Parathyroid adenoma (tissue), 2 donors: ENCODE measurements at regions not wholly inside any gene's neighbourhood (a gene's known extent, or its start where the extent isn't known, plus 50 kb on each side); places are given as distances from the start of the nearest gene placed in this dataset.

Experiments used
- H2AFZ ChIP-seq: fragments of 300-600 bp; sonication (generic); one replicate; pipeline ENCODE4 v1.7.0; 2017; ENCODE audit warnings: antibody characterized with exemption, mild to moderate bottlenecking
- H3K27ac ChIP-seq: fragments of 300-600 bp; sonication (generic); one replicate; pipeline ENCODE4 v1.7.0; 2017
- H3K27me3 ChIP-seq: fragments of 300-600 bp; sonication (generic); one replicate; pipeline ENCODE4 v1.7.0; 2017; ENCODE audit warnings: low read length; ENCODE audit not compliant: control insufficient read depth, insufficient read depth
- H3K36me3 ChIP-seq: fragments of 300-600 bp; sonication (generic); one replicate; pipeline ENCODE4 v1.7.0; 2017; ENCODE audit warnings: low read length; ENCODE audit not compliant: control insufficient read depth, insufficient read depth
- H3K4me1 ChIP-seq: fragments of 300-600 bp; sonication (generic); one replicate; pipeline ENCODE4 v1.7.0; 2017; ENCODE audit warnings: control low read depth
- H3K4me2 ChIP-seq: fragments of 300-600 bp; sonication (generic); one replicate; pipeline ENCODE4 v1.7.0; 2017; ENCODE audit warnings: low read length
- H3K4me3 ChIP-seq: fragments of 300-600 bp; sonication (generic); one replicate; pipeline ENCODE4 v1.7.0; 2017; ENCODE audit warnings: low read depth, low read length
- H3K79me2 ChIP-seq: fragments of 300-600 bp; sonication (generic); one replicate; pipeline ENCODE4 v1.7.0; 2017; ENCODE audit warnings: control low read depth
- H3K9ac ChIP-seq: fragments of 300-600 bp; sonication (generic); one replicate; pipeline ENCODE4 v1.7.0; 2017; ENCODE audit warnings: mild to moderate bottlenecking
- H3K9me3 ChIP-seq: fragments of 300-600 bp; sonication (generic); one replicate; pipeline ENCODE4 v1.7.0; 2017; ENCODE audit warnings: low read length; ENCODE audit not compliant: control insufficient read depth
- TF ChIP-seq, protein P1 (sequence below): fragments of 300-600 bp; sonication (generic); IDR thresholded peaks from one replicate; pipeline ENCODE4 v1.7.0; 2017; ENCODE audit warnings: antibody characterized with exemption, mild to moderate bottlenecking
- donor health status: primary hyperparathyroidism.

DNA sequence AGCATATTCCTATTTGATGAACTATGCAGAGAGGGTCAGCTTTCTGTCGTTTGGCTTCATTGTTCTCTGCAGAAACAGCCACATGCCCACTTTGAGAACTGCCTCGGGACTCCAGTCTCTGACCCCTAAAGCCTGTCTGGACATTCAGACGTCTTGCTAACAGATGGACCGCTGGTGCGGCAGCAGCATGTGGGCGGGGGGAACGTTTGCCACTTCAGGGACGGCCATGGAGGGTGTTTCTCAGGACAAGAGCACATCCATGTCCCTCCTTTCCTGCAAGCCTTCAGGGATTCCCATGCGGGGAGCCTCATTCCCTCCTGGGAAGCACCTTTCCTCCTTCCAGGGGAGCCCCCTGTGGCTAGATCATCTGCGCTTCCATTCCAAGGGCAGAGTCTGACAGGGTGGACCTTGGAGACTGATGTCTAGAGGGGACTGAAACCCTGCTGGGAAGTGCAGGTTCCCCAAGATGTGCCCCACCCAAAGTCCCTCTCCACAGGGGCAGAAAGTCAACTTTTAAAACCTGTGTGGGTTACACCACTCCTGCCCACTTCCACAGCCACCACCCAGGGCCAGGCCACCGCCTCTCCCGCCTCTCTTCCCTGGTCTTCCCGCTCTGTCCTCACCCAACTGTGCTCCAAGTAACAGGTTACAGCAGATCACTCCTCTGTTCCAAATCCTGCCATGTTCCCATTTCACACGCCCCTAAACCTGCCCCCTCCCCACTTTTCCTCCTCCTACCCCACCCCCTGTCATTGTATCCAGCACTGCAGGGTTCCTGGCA lies 94.8 kb upstream of the PMEPA1 start:
- TF ChIP-seq, protein P1, sequence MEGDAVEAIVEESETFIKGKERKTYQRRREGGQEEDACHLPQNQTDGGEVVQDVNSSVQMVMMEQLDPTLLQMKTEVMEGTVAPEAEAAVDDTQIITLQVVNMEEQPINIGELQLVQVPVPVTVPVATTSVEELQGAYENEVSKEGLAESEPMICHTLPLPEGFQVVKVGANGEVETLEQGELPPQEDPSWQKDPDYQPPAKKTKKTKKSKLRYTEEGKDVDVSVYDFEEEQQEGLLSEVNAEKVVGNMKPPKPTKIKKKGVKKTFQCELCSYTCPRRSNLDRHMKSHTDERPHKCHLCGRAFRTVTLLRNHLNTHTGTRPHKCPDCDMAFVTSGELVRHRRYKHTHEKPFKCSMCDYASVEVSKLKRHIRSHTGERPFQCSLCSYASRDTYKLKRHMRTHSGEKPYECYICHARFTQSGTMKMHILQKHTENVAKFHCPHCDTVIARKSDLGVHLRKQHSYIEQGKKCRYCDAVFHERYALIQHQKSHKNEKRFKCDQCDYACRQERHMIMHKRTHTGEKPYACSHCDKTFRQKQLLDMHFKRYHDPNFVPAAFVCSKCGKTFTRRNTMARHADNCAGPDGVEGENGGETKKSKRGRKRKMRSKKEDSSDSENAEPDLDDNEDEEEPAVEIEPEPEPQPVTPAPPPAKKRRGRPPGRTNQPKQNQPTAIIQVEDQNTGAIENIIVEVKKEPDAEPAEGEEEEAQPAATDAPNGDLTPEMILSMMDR, result no peak
- no peak overlapping the region for H2AFZ ChIP-seq
- H3K79me2 ChIP-seq, result no peaks in the 10 kb centered on the region
- no peaks in the 10 kb centered on the region for H3K27me3 ChIP-seq
- H3K27ac ChIP-seq, result no peak overlapping the region
- no peak overlapping the region for H3K4me2 ChIP-seq
- H3K4me3 ChIP-seq, result no peak overlapping the region
- no peaks in the 10 kb centered on the region for H3K4me1 ChIP-seq
- no peaks in the 10 kb centered on the region for H3K9me3 ChIP-seq
- H3K9ac ChIP-seq, result no peak overlapping the region
- H3K36me3 ChIP-seq, result no peaks in the 10 kb centered on the region

DNA sequence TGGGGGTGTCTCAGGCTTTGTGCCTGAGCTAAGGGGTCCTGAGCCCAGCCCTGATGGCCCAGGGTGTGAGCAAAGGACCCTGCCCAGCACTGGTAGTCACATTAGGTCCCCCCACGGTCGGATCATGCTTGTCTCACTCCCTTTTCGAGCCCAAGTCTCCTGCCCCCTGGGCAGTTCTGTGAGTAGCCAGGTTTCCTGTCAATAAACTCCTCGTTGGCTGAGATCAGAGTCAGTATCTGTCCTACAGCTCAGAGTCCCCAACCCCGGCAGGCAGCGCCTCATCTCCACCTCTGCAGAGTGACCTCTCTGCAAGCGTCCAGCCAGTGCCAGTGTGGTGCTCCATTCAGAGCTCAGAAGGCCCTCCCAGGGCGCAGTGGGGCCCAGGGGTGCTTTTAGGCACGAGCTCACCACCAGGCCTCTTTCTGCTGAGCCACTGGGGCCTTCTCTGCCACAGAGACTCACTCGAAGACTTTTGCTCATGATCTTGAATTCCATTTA lies 93.7 kb upstream of the PMEPA1 start:
- Histone ChIP-seq H3K4me2 (no peak overlapping the region), H3K4me3 (no peak overlapping the region), H3K79me2 (no peaks in the 10 kb centered on the region), H2AFZ (no peak overlapping the region), H3K4me1 (no peaks in the 10 kb centered on the region), H3K9me3 (no peaks in the 10 kb centered on the region), H3K27ac (no peak overlapping the region), H3K36me3 (no peaks in the 10 kb centered on the region), H3K9ac (no peak overlapping the region), H3K27me3 (no peaks in the 10 kb centered on the region)
- TF ChIP-seq, protein P1, result no peak

DNA sequence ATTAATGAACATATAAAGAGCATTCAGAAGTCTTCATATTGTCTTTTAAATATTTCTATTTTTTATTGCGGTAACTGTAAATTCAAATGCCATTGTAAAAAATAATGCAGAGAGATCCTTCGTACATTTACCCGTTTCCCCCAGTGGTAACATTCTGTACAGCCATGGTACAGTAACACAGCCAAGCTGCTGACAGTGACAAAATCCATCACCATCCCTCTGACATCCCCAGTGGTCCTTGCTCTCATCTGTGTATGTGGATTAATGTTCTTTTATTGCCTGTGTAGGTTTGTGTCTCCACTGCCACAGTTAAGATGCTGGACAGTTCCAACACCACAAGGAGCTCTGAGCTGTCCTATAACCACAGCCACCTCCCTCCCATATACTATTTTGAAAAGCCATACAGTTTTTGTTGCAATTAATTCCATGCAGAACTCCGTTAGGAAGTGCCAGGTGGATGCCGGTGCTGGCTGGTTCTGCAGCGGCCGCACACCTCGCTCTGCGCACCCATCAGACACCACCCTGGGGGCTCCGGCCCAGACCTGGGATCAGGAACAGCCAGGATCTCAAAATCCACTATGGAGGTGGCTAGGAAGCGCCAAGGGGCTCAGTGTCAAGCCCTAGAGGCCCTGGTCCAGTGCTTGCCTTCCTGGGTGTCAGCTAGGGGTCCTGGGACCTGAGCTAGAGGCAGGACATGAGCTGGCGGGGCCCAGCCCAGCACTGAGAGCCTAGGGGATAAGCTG lies 93.1 kb upstream of the PMEPA1 start:
- Histone ChIP-seq H3K4me1 (no peaks in the 10 kb centered on the region), H3K9me3 (no peaks in the 10 kb centered on the region), H3K27me3 (no peaks in the 10 kb centered on the region), H2AFZ (no peak overlapping the region), H3K9ac (no peak overlapping the region), H3K79me2 (no peaks in the 10 kb centered on the region), H3K4me3 (no peak overlapping the region), H3K36me3 (no peaks in the 10 kb centered on the region), H3K27ac (no peak overlapping the region), H3K4me2 (no peak overlapping the region)
- TF ChIP-seq, protein P1, result no peak

DNA sequence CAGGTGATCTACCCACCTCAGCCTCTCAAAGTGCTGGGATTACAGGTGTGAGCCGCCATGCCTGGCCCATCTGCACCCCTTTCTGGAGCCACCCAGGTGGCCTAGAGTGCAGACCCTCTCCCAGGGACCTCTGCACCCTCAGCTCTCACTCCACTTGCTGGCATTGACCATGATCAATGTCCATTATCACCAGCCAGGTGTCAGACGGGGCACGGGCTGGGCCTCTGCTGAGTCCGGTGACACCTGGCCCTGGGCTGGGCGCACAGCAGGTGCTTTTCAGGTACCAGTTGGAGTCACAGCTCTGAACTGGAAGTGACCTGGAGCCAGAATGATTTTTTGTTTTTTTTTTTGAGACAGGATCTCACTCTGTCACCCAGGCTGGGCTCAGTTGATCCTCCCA lies 91.8 kb upstream of the PMEPA1 start:
- TF ChIP-seq, protein P1, result no peak
- no peaks in the 10 kb centered on the region for H3K9me3 ChIP-seq
- H3K4me1 ChIP-seq, result no peaks in the 10 kb centered on the region
- H3K4me2 ChIP-seq, result no peak overlapping the region
- no peak overlapping the region for H3K27ac ChIP-seq
- H3K9ac ChIP-seq, result no peak overlapping the region
- no peaks in the 10 kb centered on the region for H3K27me3 ChIP-seq
- no peaks in the 10 kb centered on the region for H3K79me2 ChIP-seq
- H2AFZ ChIP-seq, result no peak overlapping the region
- no peaks in the 10 kb centered on the region for H3K36me3 ChIP-seq
- no peak overlapping the region for H3K4me3 ChIP-seq
